H1 (cell line): ENCODE measurements at regions not wholly inside any gene's neighbourhood (a gene's known extent, or its start where the extent isn't known, plus 50 kb on each side); places are given as distances from the start of the nearest gene placed in this dataset.

Experiments
- BRCA1 ChIP-seq: IDR thresholded peaks from 2 replicates; pipeline ENCODE4 v1.6.1; 2012; ENCODE audit warnings: low read depth, low read length, improper control_type of control experiment
- CHD1 ChIP-seq: IDR thresholded peaks from 2 replicates; pipeline ENCODE4 v1.6.1; 2012; ENCODE audit warnings: low read depth, low read length, improper control_type of control experiment
- CHD2 ChIP-seq: IDR thresholded peaks from 2 replicates; pipeline ENCODE4 v1.6.1; 2012; ENCODE audit warnings: low read length, improper control_type of control experiment
- CHD7 ChIP-seq: fragments of 300-600 bp; sonication (generic); IDR thresholded peaks from 2 replicates; pipeline ENCODE4 v1.7.1; 2012; ENCODE audit warnings: low read length, moderate library complexity, mild to moderate bottlenecking, inconsistent platforms; ENCODE audit not compliant: insufficient replicate concordance
- CTBP2 ChIP-seq: IDR thresholded peaks from 2 replicates; pipeline ENCODE4 v1.7.0; 2011; ENCODE audit warnings: borderline replicate concordance, mild to moderate bottlenecking, moderate library complexity, mixed read lengths, low read length; ENCODE audit not compliant: insufficient read depth, insufficient read length
- CTCF ChIP-seq, 3 experiments: IDR thresholded peaks; 1 replicate in 2 of 3; 2 replicates in 1 of 3; pipeline versions ENCODE4 v1.5.1 to v1.6.1; 2011; ENCODE audit warnings: low read length in 3 of 3, mild to moderate bottlenecking in 3 of 3, inconsistent platforms in 2 of 3, low read depth in 1 of 3, moderate library complexity in 1 of 3; ENCODE audit not compliant: insufficient read depth in 1 of 3; ENCODE audit errors: control extremely low read depth in 1 of 3
- EGR1 ChIP-seq: IDR thresholded peaks from 2 replicates; pipeline ENCODE4 v1.6.1; 2011; ENCODE audit warnings: low read depth, low read length, borderline replicate concordance
- PHF8 ChIP-seq: fragments of 200-600 bp; sonication (generic); conservative IDR thresholded peaks from 2 replicates; pipeline ENCODE4 v1.7.1; 2012; ENCODE audit warnings: low read depth, mild to moderate bottlenecking, inconsistent platforms, low read length, moderate library complexity
- POU5F1 ChIP-seq: IDR thresholded peaks from 2 replicates; pipeline ENCODE4 v1.6.1; 2011; ENCODE audit warnings: low read depth, mild to moderate bottlenecking, low read length, moderate library complexity
- ZNF274 ChIP-seq: IDR thresholded peaks from 2 replicates; pipeline ENCODE4 v1.7.0; 2012; ENCODE audit warnings: low read length, borderline replicate concordance; ENCODE audit errors: extremely low read depth

- TF ChIP-seq CHD7 = no peak
- TF ChIP-seq POU5F1 = no peak
- no peak for TF ChIP-seq CTBP2
- no peak for TF ChIP-seq BRCA1
- TF ChIP-seq PHF8 = no peak
- TF ChIP-seq EGR1 = no peak
- TF ChIP-seq ZNF274 = no peak
- TF ChIP-seq CHD1 = no peak
- peak; percentile 57 to 81 (median 78) for TF ChIP-seq CTCF (IDR thresholded peaks at IDR 0.05; ENCODE audit: control extremely low read depth in 1 of 3, insufficient read depth in 1 of 3, low read depth in 1 of 3, low read length in 3 of 3)
- TF ChIP-seq CHD2 = no peak
Measured at GRCh38 chr6:90434094-90434493, 137.5 kb upstream of the BACH2 start (continued).
